DND-41 (cell line): ENCODE measurements at regions not wholly inside any gene's neighbourhood (a gene's known extent, or its start where the extent isn't known, plus 50 kb on each side); places are given as distances from the start of the nearest gene placed in this dataset.
"Not testable (repeated sequence)": the region's sequence is repeated elsewhere in the genome, so short reads cannot be mapped to it uniquely, and the experiment has no call there.

ENCODE experiments used
- ATAC-seq: fragments of 200-7000 bp; cut with Tn5 transposase; 3 replicates; pipeline ENCODE4 v1.9.1; 2021; ENCODE audit warnings: low read depth; ENCODE audit not compliant: insufficient read depth
- DNase-seq: peaks from one replicate; pipeline ENCODE4 v3.0.0-alpha.2; 2020
- H2AFZ ChIP-seq: 2 replicates; pipeline ENCODE4 v1.6.0; 2012; ENCODE audit warnings: low read depth, low read length
- H3K27ac ChIP-seq: 2 replicates; pipeline ENCODE4 v1.5.1; 2012; ENCODE audit warnings: low read length, inconsistent platforms
- H3K27me3 ChIP-seq: fragments of 200-600 bp; sonication (generic); 2 replicates; pipeline ENCODE4 v1.6.0; 2012; ENCODE audit warnings: low read length, mild to moderate bottlenecking, inconsistent platforms; ENCODE audit not compliant: insufficient read depth, poor library complexity
- H3K36me3 ChIP-seq: 2 replicates; pipeline ENCODE4 v1.5.1; 2012; ENCODE audit warnings: low read length, inconsistent platforms; ENCODE audit not compliant: insufficient read depth
- H3K4me1 ChIP-seq: 2 replicates; pipeline ENCODE4 v1.5.1; 2012; ENCODE audit warnings: mild to moderate bottlenecking, low read length; ENCODE audit not compliant: insufficient read depth
- H3K4me2 ChIP-seq: 2 replicates; pipeline ENCODE4 v1.6.0; 2012; ENCODE audit warnings: mild to moderate bottlenecking, moderate library complexity, low read length, inconsistent platforms; ENCODE audit not compliant: insufficient read depth
- H3K4me3 ChIP-seq, 2 experiments: fragments of 200-600 bp in 1 of 2; shearing (Covaris generic) in 1 of 2; 2 replicates each; pipeline ENCODE4 v1.5.1; 2012 to 2016; ENCODE audit warnings: inconsistent platforms in 2 of 2, low read length in 2 of 2, mild to moderate bottlenecking in 2 of 2, low read depth in 1 of 2, moderate library complexity in 1 of 2
- H3K79me2 ChIP-seq: 2 replicates; pipeline ENCODE4 v1.6.0; 2012; ENCODE audit warnings: low read length, inconsistent platforms; ENCODE audit not compliant: insufficient read depth
- H3K9ac ChIP-seq: 2 replicates; pipeline ENCODE4 v1.6.0; 2012; ENCODE audit warnings: low read depth, mild to moderate bottlenecking, inconsistent platforms, low read length, moderate library complexity
- H3K9me3 ChIP-seq: 2 replicates; pipeline ENCODE4 v1.5.1; 2012; ENCODE audit warnings: low read length, moderate library complexity, mild to moderate bottlenecking, inconsistent platforms; ENCODE audit not compliant: insufficient read depth, severe bottlenecking
- H4K20me1 ChIP-seq: 2 replicates; pipeline ENCODE4 v1.6.0; 2012; ENCODE audit warnings: low read length; ENCODE audit not compliant: insufficient read depth
- EZH2 ChIP-seq: IDR thresholded peaks from 3 replicates; pipeline ENCODE4 v1.6.1; 2012; ENCODE audit warnings: borderline replicate concordance, low read depth, mild to moderate bottlenecking, moderate library complexity, low read length, inconsistent platforms; ENCODE audit not compliant: severe bottlenecking
- TF ChIP-seq, protein P1 (sequence below): IDR thresholded peaks from 2 replicates; pipeline ENCODE4 v1.5.1; 2012; ENCODE audit warnings: borderline replicate concordance, low read length, moderate library complexity, mild to moderate bottlenecking; ENCODE audit not compliant: poor library complexity, severe bottlenecking; ENCODE audit errors: extremely low read depth

DNA sequence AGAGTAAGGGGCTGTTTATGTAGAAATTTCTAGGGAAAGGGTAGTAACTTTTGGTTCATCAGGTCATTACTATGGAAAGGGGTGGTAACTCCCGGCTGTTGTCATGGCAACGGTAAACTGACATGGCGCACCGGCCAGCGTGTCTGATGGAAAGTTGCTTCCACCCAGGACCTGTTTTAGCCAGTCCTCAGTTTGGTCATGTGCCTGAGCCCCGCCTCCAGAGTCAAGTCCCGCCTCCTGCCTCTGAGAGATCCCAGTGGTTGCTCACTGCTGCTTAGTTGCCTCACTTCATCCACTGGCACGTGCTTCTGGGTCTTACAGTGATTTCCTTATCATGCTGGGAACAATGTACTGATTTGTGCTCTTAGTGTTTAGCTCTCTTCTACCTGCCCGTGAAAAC lies 455.2 kb upstream of the ZNF507 start:
- Histone ChIP-seq H3K27me3 (no peaks in the 10 kb centered on the region), H3K9me3 (no peaks in the 10 kb centered on the region), H3K36me3 (no peaks in the 10 kb centered on the region), H3K79me2 (no peaks in the 10 kb centered on the region), H2AFZ (no peak overlapping the region), H4K20me1 (no peaks in the 10 kb centered on the region), H3K4me2 (no peak overlapping the region), H3K27ac (no peak overlapping the region), H3K4me1 (no peaks in the 10 kb centered on the region), H3K9ac (no peak overlapping the region), H3K4me3 (no peak overlapping the region)
- DNase-seq (no peak), ATAC-seq (no peak)
- TF ChIP-seq EZH2: no peak
- TF ChIP-seq, protein P1, sequence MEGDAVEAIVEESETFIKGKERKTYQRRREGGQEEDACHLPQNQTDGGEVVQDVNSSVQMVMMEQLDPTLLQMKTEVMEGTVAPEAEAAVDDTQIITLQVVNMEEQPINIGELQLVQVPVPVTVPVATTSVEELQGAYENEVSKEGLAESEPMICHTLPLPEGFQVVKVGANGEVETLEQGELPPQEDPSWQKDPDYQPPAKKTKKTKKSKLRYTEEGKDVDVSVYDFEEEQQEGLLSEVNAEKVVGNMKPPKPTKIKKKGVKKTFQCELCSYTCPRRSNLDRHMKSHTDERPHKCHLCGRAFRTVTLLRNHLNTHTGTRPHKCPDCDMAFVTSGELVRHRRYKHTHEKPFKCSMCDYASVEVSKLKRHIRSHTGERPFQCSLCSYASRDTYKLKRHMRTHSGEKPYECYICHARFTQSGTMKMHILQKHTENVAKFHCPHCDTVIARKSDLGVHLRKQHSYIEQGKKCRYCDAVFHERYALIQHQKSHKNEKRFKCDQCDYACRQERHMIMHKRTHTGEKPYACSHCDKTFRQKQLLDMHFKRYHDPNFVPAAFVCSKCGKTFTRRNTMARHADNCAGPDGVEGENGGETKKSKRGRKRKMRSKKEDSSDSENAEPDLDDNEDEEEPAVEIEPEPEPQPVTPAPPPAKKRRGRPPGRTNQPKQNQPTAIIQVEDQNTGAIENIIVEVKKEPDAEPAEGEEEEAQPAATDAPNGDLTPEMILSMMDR: no peak

DNA sequence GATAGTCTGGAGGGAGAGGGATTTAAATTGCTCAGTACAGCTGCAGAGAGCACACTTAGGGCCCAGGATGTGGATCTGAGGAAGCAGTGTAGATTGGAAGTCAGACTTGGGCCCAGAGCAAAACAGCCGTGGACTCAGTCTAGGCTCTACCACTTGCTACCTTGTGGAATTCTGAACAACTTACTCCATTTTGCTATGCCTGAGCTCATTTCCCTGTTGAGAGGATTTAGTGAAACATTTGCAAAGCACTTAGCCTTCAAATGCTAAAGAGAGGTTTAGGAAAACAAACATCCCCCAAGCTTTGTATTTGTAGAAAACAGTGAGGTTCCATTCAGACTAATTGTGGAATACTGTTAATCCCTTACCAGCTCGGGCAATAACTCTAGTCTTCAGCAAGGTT lies 453.4 kb upstream of the ZNF507 start:
- no peaks in the 10 kb centered on the region for H3K79me2 ChIP-seq
- ATAC-seq (no peak), DNase-seq (no peak)
- no peaks in the 10 kb centered on the region for H3K36me3 ChIP-seq
- TF ChIP-seq, protein P1: no peak
- TF ChIP-seq EZH2: no peak
- H2AFZ ChIP-seq: no peak overlapping the region
- H3K9ac ChIP-seq: no peak overlapping the region
- no peak overlapping the region for H3K27ac ChIP-seq
- H3K4me2 ChIP-seq: no peak overlapping the region
- no peaks in the 10 kb centered on the region for H3K9me3 ChIP-seq
- no peaks in the 10 kb centered on the region for H3K4me1 ChIP-seq
- H3K27me3 ChIP-seq: no peaks in the 10 kb centered on the region
- H4K20me1 ChIP-seq: no peaks in the 10 kb centered on the region
- H3K4me3 ChIP-seq: no peak overlapping the region

DNA sequence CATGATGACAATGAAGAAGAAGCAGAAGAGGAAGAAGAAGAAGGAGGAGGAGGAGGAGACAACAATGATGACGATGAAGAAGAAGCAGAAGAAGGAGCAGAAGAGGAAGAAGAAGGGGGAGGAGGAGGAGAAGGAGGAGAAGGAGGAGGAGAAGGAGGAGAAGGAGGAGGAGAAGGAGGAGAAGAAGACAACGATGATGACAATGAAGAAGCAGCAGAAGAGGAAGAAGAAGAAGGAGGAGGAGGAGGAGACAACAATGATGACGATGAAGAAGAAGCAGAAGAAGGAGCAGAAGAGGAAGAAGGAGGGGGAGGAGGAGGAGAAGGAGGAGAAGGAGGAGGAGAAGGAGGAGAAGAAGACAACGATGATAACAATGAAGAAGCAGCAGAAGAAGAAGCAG lies 451.9 kb upstream of the ZNF507 start:
- not testable (repeated sequence) for H4K20me1 ChIP-seq, H3K9ac ChIP-seq, ATAC-seq, H2AFZ ChIP-seq, DNase-seq, H3K27ac ChIP-seq, H3K27me3 ChIP-seq, H3K4me1 ChIP-seq, H3K9me3 ChIP-seq, H3K4me2 ChIP-seq, H3K36me3 ChIP-seq, H3K79me2 ChIP-seq, H3K4me3 ChIP-seq

DNA sequence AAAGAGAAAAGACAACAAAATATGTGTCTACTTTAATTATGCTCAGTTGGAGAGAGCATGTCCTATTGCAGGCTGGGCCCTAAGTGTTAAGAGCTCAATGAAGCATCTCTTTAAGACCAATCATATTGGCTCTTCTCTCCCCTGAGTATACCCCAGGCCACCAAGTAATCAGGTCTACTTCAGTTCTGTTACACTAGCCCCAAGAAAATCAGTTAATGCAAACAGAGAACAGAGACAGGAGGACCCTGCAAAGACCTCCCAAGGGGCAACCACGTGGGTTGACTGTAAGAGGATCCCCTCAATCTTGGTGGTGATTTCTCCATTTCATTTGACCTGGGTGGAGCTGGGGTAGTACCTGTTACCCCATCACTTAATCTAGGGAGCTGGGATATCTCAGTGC lies 451.0 kb upstream of the ZNF507 start:
- H3K27me3 ChIP-seq: no peaks in the 10 kb centered on the region
- H3K36me3 ChIP-seq: no peaks in the 10 kb centered on the region
- H3K79me2 ChIP-seq: no peaks in the 10 kb centered on the region
- no peaks in the 10 kb centered on the region for H3K4me1 ChIP-seq
- no peak overlapping the region for H3K4me3 ChIP-seq
- ATAC-seq: no peak
- DNase-seq: no peak
- no peaks in the 10 kb centered on the region for H3K9me3 ChIP-seq
- no peaks in the 10 kb centered on the region for H4K20me1 ChIP-seq
- H3K27ac ChIP-seq: no peak overlapping the region
- no peak overlapping the region for H3K9ac ChIP-seq
- H3K4me2 ChIP-seq: no peak overlapping the region
- TF ChIP-seq EZH2: no peak
- TF ChIP-seq, protein P1: no peak
- no peak overlapping the region for H2AFZ ChIP-seq
